A549 (cell line): ENCODE measurements at regions not wholly inside any gene's neighbourhood (a gene's known extent, or its start where the extent isn't known, plus 50 kb on each side); places are given as distances from the start of the nearest gene placed in this dataset.
"Not testable (repeated sequence)": the region's sequence is repeated elsewhere in the genome, so short reads cannot be mapped to it uniquely, and the experiment has no call there.

ENCODE experiments used
- ATAC-seq, 2 experiments: fragments of 200-7000 bp in 1 of 2; fragments of >200 bp in 1 of 2; cut with Nextera tagmentation in 1 of 2; cut with Tn5 transposase in 1 of 2; 3 replicates each; pipeline versions ENCODE4 v1.8.0 to v1.9.1; 2018 to 2020; ENCODE audit warnings: mild to moderate bottlenecking in 1 of 2, moderate library complexity in 1 of 2
- CTCF ChIA-PET: fragments of 300-600 bp; sonication (Branson Sonifier 250); formaldehyde crosslinking; extraction: SDS; loops from one replicate; lab custom pipeline; 2021; ENCODE audit warnings: antibody characterized with exemption, inconsistent platforms; lab: Yijun Ruan, JAX
- POLR2A ChIA-PET: fragments of 350-600 bp; formaldehyde crosslinking; extraction: SDS; loops from one replicate; lab custom pipeline; 2021; ENCODE audit warnings: antibody characterized with exemption, inconsistent platforms; lab: Yijun Ruan, JAX
- DNase-seq, 2 experiments: peaks; one replicate each; pipeline versions ENCODE4 v3.0.0 to v3.0.0-alpha.2; 2011 to 2016; ENCODE audit warnings: low read depth in 1 of 2, low spot score in 1 of 2
- FAIRE-seq: peaks from 2 replicates; lab custom pipeline; 2011; peaks lifted over from hg19 to GRCh38; lab: Jason Lieb, UNC
- H3K27ac ChIP-seq, 2 experiments: fragments of >200 bp; sonication (Bioruptor Twin); formaldehyde crosslinking; 3 replicates each; pipeline ENCODE4 v1.5.1; 2016 to 2017
- H3K4me1 ChIP-seq: fragments of >200 bp; sonication (Bioruptor Twin); formaldehyde crosslinking; 3 replicates; pipeline ENCODE4 v1.6.1; 2016
- H3K4me2 ChIP-seq: fragments of >200 bp; sonication (Bioruptor Twin); formaldehyde crosslinking; 3 replicates; pipeline ENCODE4 v1.6.1; 2016
- H3K4me3 ChIP-seq: fragments of >200 bp; sonication (Bioruptor Twin); formaldehyde crosslinking; 3 replicates; pipeline ENCODE4 v1.5.1; 2016
- H3K9me3 ChIP-seq: fragments of >200 bp; sonication (Bioruptor Twin); formaldehyde crosslinking; 3 replicates; pipeline ENCODE4 v1.6.1; 2016
- BCL3 ChIP-seq: fragments of >200 bp; sonication (Bioruptor Twin); formaldehyde crosslinking; IDR thresholded peaks from 3 replicates; pipeline ENCODE4 v1.6.1; 2016
- CBX8 ChIP-seq: fragments of 200-600 bp; sonication (generic); IDR thresholded peaks from 2 replicates; pipeline ENCODE4 v1.6.1; 2016
- E2F6 ChIP-seq: IDR thresholded peaks from 2 replicates; pipeline ENCODE4 v1.6.1; 2012; ENCODE audit warnings: low read depth, borderline replicate concordance
- EHF ChIP-seq: fragments of 250-450 bp; sonication (Bioruptor Pico); IDR thresholded peaks from 2 replicates; pipeline ENCODE4 v1.5.0; 2020; ENCODE audit warnings: mild to moderate bottlenecking
- FOXS1 ChIP-seq: fragments of 250-450 bp; sonication (Bioruptor Pico); IDR thresholded peaks from 2 replicates; pipeline ENCODE4 v1.5.0; 2020; ENCODE audit warnings: mild to moderate bottlenecking, moderate library complexity
- HDAC2 ChIP-seq: fragments of 200-600 bp; sonication (generic); IDR thresholded peaks from 2 replicates; pipeline ENCODE4 v1.6.1; 2016
- HMGXB4 ChIP-seq: fragments of 250-450 bp; sonication (Bioruptor Pico); IDR thresholded peaks from 2 replicates; pipeline ENCODE4 v1.5.0; 2021; ENCODE audit warnings: mild to moderate bottlenecking, moderate library complexity, borderline replicate concordance
- HOXB13 ChIP-seq: fragments of 250-450 bp; sonication (Bioruptor Pico); IDR thresholded peaks from 2 replicates; pipeline ENCODE4 v1.5.0; 2020; ENCODE audit warnings: low read depth, mild to moderate bottlenecking, moderate library complexity
- HOXB5 ChIP-seq: fragments of 250-450 bp; sonication (Bioruptor Pico); IDR thresholded peaks from 2 replicates; pipeline ENCODE4 v1.5.0; 2020; ENCODE audit warnings: mild to moderate bottlenecking, moderate library complexity
- KDM5A ChIP-seq: fragments of 200-600 bp; sonication (generic); IDR thresholded peaks from 2 replicates; pipeline ENCODE4 v1.6.1; 2016; ENCODE audit warnings: antibody characterized with exemption, mild to moderate bottlenecking
- MAZ ChIP-seq: fragments of 150-350 bp; IDR thresholded peaks from 2 replicates; pipeline ENCODE4 v1.6.1; 2014; ENCODE audit warnings: antibody characterized with exemption, low read depth, low read length, borderline replicate concordance
- MYC ChIP-seq: IDR thresholded peaks from 2 replicates; pipeline ENCODE4 v1.6.1; 2012; ENCODE audit warnings: mild to moderate bottlenecking, inconsistent platforms, low read length, improper control_type of control experiment, borderline replicate concordance
- NPAS2 ChIP-seq: fragments of 250-450 bp; sonication (Bioruptor Pico); IDR thresholded peaks from 2 replicates; pipeline ENCODE4 v1.8.0; 2022; ENCODE audit warnings: mild to moderate bottlenecking, moderate library complexity, borderline replicate concordance
- PBX3 ChIP-seq: IDR thresholded peaks from 2 replicates; pipeline ENCODE4 v1.6.1; 2012
- POLR2AphosphoS2 ChIP-seq: conservative IDR thresholded peaks from 2 replicates; pipeline ENCODE4 v1.6.1; 2012; ENCODE audit warnings: low read length, improper control_type of control experiment, inconsistent platforms
- RAD21 ChIP-seq, 2 experiments: fragments of >200 bp in 1 of 2; sonication (Bioruptor Twin) in 1 of 2; formaldehyde crosslinking in 1 of 2; IDR thresholded peaks in 1 of 2; conservative IDR thresholded peaks in 1 of 2; 2 replicates in 1 of 2; 3 replicates in 1 of 2; pipeline ENCODE4 v1.6.1; 2012 to 2018; ENCODE audit warnings: inconsistent platforms in 1 of 2
- RNF2 ChIP-seq: fragments of 200-600 bp; sonication (generic); IDR thresholded peaks from 2 replicates; pipeline ENCODE4 v1.6.1; 2016; ENCODE audit warnings: low read depth, mild to moderate bottlenecking, antibody characterized with exemption, moderate library complexity, borderline replicate concordance
- SMC3 ChIP-seq: fragments of >200 bp; sonication (Bioruptor Twin); formaldehyde crosslinking; IDR thresholded peaks from 3 replicates; pipeline ENCODE4 v1.6.1; 2018; ENCODE audit warnings: inconsistent platforms
- USF2 ChIP-seq: fragments of 450-650 bp; IDR thresholded peaks from 2 replicates; pipeline ENCODE4 v1.6.1; 2014; ENCODE audit warnings: antibody characterized with exemption
- ZFP36 ChIP-seq: fragments of 450-650 bp; IDR thresholded peaks from 2 replicates; pipeline ENCODE4 v1.6.1; 2014; ENCODE audit warnings: borderline replicate concordance; ENCODE audit not compliant: partially characterized antibody
- ZNF302 ChIP-seq: fragments of 250-450 bp; sonication (Bioruptor Pico); IDR thresholded peaks from 2 replicates; pipeline ENCODE4 v1.9.0; 2021; ENCODE audit warnings: inconsistent platforms, mild to moderate bottlenecking, moderate library complexity
- ZSCAN20 ChIP-seq: fragments of 250-450 bp; sonication (Bioruptor Pico); IDR thresholded peaks from 2 replicates; pipeline ENCODE4 v1.8.0; 2022; ENCODE audit warnings: mild to moderate bottlenecking, moderate library complexity
- WGBS: methylation state at CpG from one replicate; pipeline ENCODE4 v1.1.6; 2017; ENCODE audit errors: missing lambda C conversion rate; 5-methylcytosine and 5-hydroxymethylcytosine counted together

GRCh38 chr6:128586095-128586494 lies 65.7 kb upstream of the PTPRK start (continued):
- TF ChIP-seq USF2 (no peak), E2F6 (no peak), EHF (no peak), ZSCAN20 (CRISPR knock-in tag) (no peak), KDM5A (no peak), CBX8 (no peak), MYC (no peak), FOXS1 (no peak)
- TF ChIP-seq, all 56 proteins: peak for 0

GRCh38 chr6:128580224-128581110 lies 60.1 kb upstream of the PTPRK start:
- FAIRE-seq (no peak), ATAC-seq (no peak), DNase-seq (no peak)
- ChIA-PET CTCF (interaction anchor here (0.6 kb wide), 1 partner anchor 453 kb away, joined by 3 read pairs; no protein-coding TSS in a partner anchor), POLR2A (no interaction called here)
- Histone ChIP-seq H3K4me3 (no peak overlapping the region), H3K4me2 (no peak overlapping the region), H3K9me3 (no peaks in the 10 kb centered on the region), H3K4me1 (no peaks in the 10 kb centered on the region), H3K27ac (no peak overlapping the region)
- 93% methylated on average over 24 of the region's 41 CpGs for WGBS
- TF ChIP-seq ZFP36 (no peak), HOXB13 (CRISPR knock-in tag) (no peak), ZNF302 (CRISPR knock-in tag) (no peak), PBX3 (no peak)

GRCh38 chr6:128575254-128575653 lies 54.9 kb upstream of the PTPRK start:
- H3K27ac ChIP-seq, DNase-seq, CTCF ChIA-PET, H3K9me3 ChIP-seq, H3K4me3 ChIP-seq, FAIRE-seq, H3K4me2 ChIP-seq, POLR2A ChIA-PET, H3K4me1 ChIP-seq, ATAC-seq: not testable (repeated sequence)
- 84% methylated on average over 5 of the region's 5 CpGs for WGBS

GRCh38 chr6:128574402-128574801 lies 54.0 kb upstream of the PTPRK start:
- Histone ChIP-seq H3K4me1 (peaks cover 18% of the 10 kb centered on the region), H3K27ac (no peak overlapping the region), H3K9me3 (no peaks in the 10 kb centered on the region), H3K4me3 (no peak overlapping the region), H3K4me2 (no peak overlapping the region)
- ATAC-seq (no peak), FAIRE-seq (no peak), DNase-seq (no peak)
- CTCF ChIA-PET: no interaction called here
- TF ChIP-seq MYC: no peak
- no peak for TF ChIP-seq ZNF302 (CRISPR knock-in tag)
- no peak for TF ChIP-seq HMGXB4 (CRISPR knock-in tag)
- no peak for TF ChIP-seq ZFP36
- no peak for TF ChIP-seq RAD21 (conservative IDR thresholded peaks at IDR 0.05 in 1 of 2, IDR thresholded peaks at IDR 0.05 in 1 of 2)
- no peak for TF ChIP-seq CBX8
- no peak for TF ChIP-seq HDAC2
- TF ChIP-seq POLR2AphosphoS2: no peak
- no peak for TF ChIP-seq SMC3
- no peak for TF ChIP-seq ZSCAN20 (CRISPR knock-in tag)
- no peak for TF ChIP-seq MAZ
- TF ChIP-seq BCL3: no peak
- TF ChIP-seq HOXB5 (CRISPR knock-in tag): no peak
- TF ChIP-seq NPAS2: no peak
- no peak for TF ChIP-seq RNF2
- POLR2A ChIA-PET: no interaction called here
